MCF 10A (cell line): ENCODE measurements at regions not wholly inside any gene's neighbourhood (a gene's known extent, or its start where the extent isn't known, plus 50 kb on each side); places are given as distances from the start of the nearest gene placed in this dataset.
"Not testable (repeated sequence)": the region's sequence is repeated elsewhere in the genome, so short reads cannot be mapped to it uniquely, and the experiment has no call there.

Source experiments
- BruUV-seq: library from RNA; stranded (reverse); fragments of 400-500 nt; replicated peaks from 2 replicates; lab custom pipeline; 2021; lab: Mats Ljungman, UMichigan
- CTCF ChIA-PET: fragments of 300-600 bp; sonication (Branson Sonifier 250); formaldehyde crosslinking; extraction: SDS; loops from one replicate; lab custom pipeline; 2021; ENCODE audit warnings: antibody characterized with exemption, inconsistent platforms; lab: Yijun Ruan, JAX
- POLR2A ChIA-PET: fragments of 300-600, 350-650 bp; sonication (Branson Sonifier 250); formaldehyde crosslinking; extraction: SDS; loops from one replicate; lab custom pipeline; 2020; ENCODE audit warnings: antibody characterized with exemption, inconsistent platforms; lab: Yijun Ruan, JAX
- DNase-seq: peaks from one replicate; pipeline ENCODE4 v3.0.0-alpha.2; 2018; ENCODE audit not compliant: unreplicated experiment
- H3K27ac Mint-ChIP-seq: one replicate; pipeline ENCODE4 v1.8.0; 2022; ENCODE audit warnings: mild to moderate bottlenecking, low read depth, mixed read lengths; ENCODE audit not compliant: unreplicated experiment
- H3K27me3 Mint-ChIP-seq: one replicate; pipeline ENCODE4 v1.8.0; 2022; ENCODE audit warnings: mixed read lengths; ENCODE audit not compliant: insufficient read depth, unreplicated experiment
- H3K36me3 Mint-ChIP-seq: one replicate; pipeline ENCODE4 v1.8.0; 2022; ENCODE audit warnings: mild to moderate bottlenecking, moderate library complexity, mixed read lengths; ENCODE audit not compliant: insufficient read depth, unreplicated experiment
- H3K4me1 Mint-ChIP-seq: one replicate; pipeline ENCODE4 v1.8.0; 2022; ENCODE audit warnings: mixed read lengths; ENCODE audit not compliant: insufficient read depth, unreplicated experiment
- H3K4me3 Mint-ChIP-seq: one replicate; pipeline ENCODE4 v1.8.0; 2022; ENCODE audit warnings: mild to moderate bottlenecking, moderate library complexity, mixed read lengths; ENCODE audit not compliant: unreplicated experiment
- H3K9me3 Mint-ChIP-seq: one replicate; pipeline ENCODE4 v1.8.0; 2022; ENCODE audit warnings: mixed read lengths; ENCODE audit not compliant: unreplicated experiment
- intact Hi-C: fragments of 100-400 bp; cut with micrococcal nuclease; formaldehyde crosslinking; loops from 2 replicates; pipeline ENCODE4 v1.14.1; 2022
- TF ChIP-seq, protein P1 (sequence below): fragments of 200-600 bp; IDR thresholded peaks from one replicate; pipeline ENCODE4 v1.8.0; 2022; ENCODE audit warnings: antibody characterized with exemption, mild to moderate bottlenecking; ENCODE audit not compliant: unreplicated experiment

- intact Hi-C loops, result loop anchor here (5.0 kb wide), 1 partner anchor 795 kb away; no protein-coding TSS in a partner anchor
- H3K36me3 Mint-ChIP-seq, result no peaks in the 10 kb centered on the region
- no TSS peak for BruUV-seq
- peaks cover 69% of the 10 kb centered on the region for H3K27me3 Mint-ChIP-seq
- no peak for DNase-seq
- H3K4me1 Mint-ChIP-seq, result no peaks in the 10 kb centered on the region
- TF ChIP-seq, protein P1, sequence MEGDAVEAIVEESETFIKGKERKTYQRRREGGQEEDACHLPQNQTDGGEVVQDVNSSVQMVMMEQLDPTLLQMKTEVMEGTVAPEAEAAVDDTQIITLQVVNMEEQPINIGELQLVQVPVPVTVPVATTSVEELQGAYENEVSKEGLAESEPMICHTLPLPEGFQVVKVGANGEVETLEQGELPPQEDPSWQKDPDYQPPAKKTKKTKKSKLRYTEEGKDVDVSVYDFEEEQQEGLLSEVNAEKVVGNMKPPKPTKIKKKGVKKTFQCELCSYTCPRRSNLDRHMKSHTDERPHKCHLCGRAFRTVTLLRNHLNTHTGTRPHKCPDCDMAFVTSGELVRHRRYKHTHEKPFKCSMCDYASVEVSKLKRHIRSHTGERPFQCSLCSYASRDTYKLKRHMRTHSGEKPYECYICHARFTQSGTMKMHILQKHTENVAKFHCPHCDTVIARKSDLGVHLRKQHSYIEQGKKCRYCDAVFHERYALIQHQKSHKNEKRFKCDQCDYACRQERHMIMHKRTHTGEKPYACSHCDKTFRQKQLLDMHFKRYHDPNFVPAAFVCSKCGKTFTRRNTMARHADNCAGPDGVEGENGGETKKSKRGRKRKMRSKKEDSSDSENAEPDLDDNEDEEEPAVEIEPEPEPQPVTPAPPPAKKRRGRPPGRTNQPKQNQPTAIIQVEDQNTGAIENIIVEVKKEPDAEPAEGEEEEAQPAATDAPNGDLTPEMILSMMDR, result no peak
- ChIA-PET CTCF (no interaction called here), POLR2A (no interaction called here)
- no peak overlapping the region for H3K4me3 Mint-ChIP-seq
- no peak overlapping the region for H3K27ac Mint-ChIP-seq
- no peaks in the 10 kb centered on the region for H3K9me3 Mint-ChIP-seq
Measured at GRCh38 chr2:167332358-167332757, 444.1 kb downstream of the XIRP2 start.

- TF ChIP-seq, protein P1, result peak; percentile 14
- intact Hi-C loops, result loop anchor here (5.0 kb wide), 1 partner anchor 794 kb away; no protein-coding TSS in a partner anchor
- Mint-ChIP-seq H3K27ac (no peak overlapping the region), H3K4me1 (no peaks in the 10 kb centered on the region), H3K4me3 (no peak overlapping the region), H3K27me3 (peaks cover 69% of the 10 kb centered on the region), H3K36me3 (no peaks in the 10 kb centered on the region), H3K9me3 (no peaks in the 10 kb centered on the region)
- ChIA-PET CTCF (no interaction called here), POLR2A (interaction anchor here (0.7 kb wide), 1 partner anchor 877 kb away, joined by 3 read pairs; no protein-coding TSS in a partner anchor)
- DNase-seq, result peak; percentile 28
- no TSS peak for BruUV-seq
Measured at GRCh38 chr2:167331636-167332232, 443.5 kb downstream of the XIRP2 start.

- not testable (repeated sequence) for H3K4me1 Mint-ChIP-seq
Measured at GRCh38 chr2:167328808-167329207, 440.5 kb downstream of the XIRP2 start.

DNA sequence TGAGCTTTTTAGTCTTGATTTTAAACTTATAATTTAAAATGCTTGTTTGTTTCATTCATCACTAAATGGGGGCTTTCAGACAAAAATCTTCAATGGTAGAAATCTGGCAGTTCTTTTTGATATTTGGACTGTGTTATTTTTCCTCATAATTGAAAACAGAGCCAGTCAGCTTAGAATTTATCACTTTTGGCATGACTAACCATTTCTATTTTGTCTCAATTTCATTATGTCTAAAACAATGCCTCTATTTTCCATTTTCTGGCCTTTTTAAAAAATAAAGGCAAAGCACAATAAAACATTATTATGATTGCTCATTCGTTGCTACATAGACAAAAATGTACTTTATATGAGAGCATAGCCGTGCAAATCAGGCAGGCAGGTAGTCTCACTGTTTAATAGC is 434.5 kb downstream of the XIRP2 start:
- no peak for DNase-seq
- POLR2A ChIA-PET, result interaction anchor here (1.3 kb wide), 1 partner anchor 8 kb away, joined by 3 read pairs; no protein-coding TSS in a partner anchor
- CTCF ChIA-PET, result no interaction called here
- peaks cover 92% of the 10 kb centered on the region for H3K27me3 Mint-ChIP-seq
- H3K36me3 Mint-ChIP-seq, result no peaks in the 10 kb centered on the region
- TF ChIP-seq, protein P1, result no peak
- H3K4me3 Mint-ChIP-seq, result no peak overlapping the region
- no TSS peak for BruUV-seq
- no peaks in the 10 kb centered on the region for H3K9me3 Mint-ChIP-seq
- no peak overlapping the region for H3K27ac Mint-ChIP-seq
- intact Hi-C loops, result no loop called here
- no peaks in the 10 kb centered on the region for H3K4me1 Mint-ChIP-seq

More at GRCh38 chr2:167328808-167329207, 440.5 kb downstream of the XIRP2 start:
- H3K27ac Mint-ChIP-seq, H3K4me3 Mint-ChIP-seq, POLR2A ChIA-PET, intact Hi-C loops, DNase-seq, H3K36me3 Mint-ChIP-seq, H3K9me3 Mint-ChIP-seq, BruUV-seq, CTCF ChIA-PET: not testable (repeated sequence)
- H3K27me3 Mint-ChIP-seq, result peaks cover 77% of the 10 kb centered on the region
